HG02870 (cell line): ENCODE measurements at regions not wholly inside any gene's neighbourhood (a gene's known extent, or its start where the extent isn't known, plus 50 kb on each side); places are given as distances from the start of the nearest gene placed in this dataset.

Experiments used
- ATAC-seq: cut with Tn5 transposase; IDR thresholded peaks from one replicate; pipeline ENCODE4 v1.9.1; 2021; ENCODE audit warnings: mild to moderate bottlenecking, moderate library complexity; ENCODE audit not compliant: unreplicated experiment

DNA sequence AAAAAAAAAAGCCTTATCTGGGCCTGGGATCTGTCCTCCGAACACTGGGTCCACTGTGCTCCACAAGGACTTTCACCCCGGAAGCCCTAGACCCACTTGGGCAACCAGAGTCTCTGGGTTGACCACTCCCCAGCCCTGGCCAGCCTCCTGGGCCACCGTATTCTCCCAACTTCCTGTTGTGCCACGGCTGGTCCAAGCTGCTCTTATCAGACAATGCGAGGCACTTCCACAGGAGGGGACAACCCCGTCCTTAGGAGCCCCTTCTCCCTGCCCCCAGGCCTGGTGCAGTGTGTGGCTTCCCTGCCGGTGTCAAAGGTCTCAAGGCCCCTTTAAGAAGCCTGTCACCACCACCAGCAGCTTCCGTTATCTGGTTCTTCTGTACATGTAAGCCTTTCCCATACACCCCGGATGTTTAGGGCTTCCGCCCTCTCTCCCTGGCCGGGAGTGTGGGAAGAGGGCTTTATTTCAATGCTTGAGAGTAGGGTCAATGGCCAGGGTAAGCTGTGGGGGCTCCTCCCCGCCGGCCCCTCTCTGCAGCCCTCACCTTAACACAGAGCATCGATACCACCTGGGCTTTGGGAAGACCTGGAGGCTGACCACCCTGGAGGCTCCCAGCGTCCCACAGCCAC, 313.0 kb downstream of the SEC14L1 start:
- ATAC-seq, result no peak

DNA sequence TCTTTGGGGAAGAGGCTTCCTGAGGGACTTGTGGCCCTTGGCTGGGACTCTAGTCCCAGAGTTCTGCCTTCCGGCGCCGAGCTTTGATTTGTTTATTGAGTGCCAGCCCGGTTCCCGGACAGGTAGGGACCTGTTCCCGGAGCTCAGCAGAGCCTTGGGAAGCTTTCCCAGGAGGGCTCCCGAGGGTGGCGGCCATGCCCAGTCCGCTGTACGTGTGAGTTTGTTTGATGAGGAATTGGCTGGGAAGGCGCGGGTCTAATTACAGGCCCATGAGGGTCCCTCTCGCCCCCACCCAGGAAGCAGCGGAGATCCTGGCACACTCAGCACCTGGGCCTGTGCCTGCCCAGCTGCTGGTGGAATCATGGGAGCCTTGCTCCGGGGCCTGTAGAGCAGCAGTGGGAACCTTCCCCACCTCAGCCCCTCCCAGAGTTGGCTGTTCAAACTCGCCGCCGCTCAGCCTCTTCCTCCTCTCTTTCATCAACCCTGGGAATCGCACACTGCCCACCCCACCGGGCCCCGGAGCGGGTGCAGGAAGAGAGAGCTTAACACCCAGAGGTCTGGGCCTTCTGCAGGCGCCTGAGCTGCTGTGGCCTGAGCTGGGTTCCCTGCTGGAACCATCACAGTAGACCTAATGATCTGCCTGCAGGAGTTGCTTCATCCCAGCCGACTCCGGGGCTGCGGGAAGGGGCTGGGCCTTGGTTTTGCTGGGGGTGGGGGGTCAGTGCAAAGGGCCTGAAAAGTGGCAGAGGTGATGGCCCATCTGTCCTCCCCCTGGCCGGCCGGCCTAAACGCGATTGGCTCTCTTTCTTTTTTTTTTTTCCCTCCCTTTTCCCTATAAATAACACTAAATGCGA, 313.7 kb downstream of the SEC14L1 start:
- ATAC-seq, result no peak

DNA sequence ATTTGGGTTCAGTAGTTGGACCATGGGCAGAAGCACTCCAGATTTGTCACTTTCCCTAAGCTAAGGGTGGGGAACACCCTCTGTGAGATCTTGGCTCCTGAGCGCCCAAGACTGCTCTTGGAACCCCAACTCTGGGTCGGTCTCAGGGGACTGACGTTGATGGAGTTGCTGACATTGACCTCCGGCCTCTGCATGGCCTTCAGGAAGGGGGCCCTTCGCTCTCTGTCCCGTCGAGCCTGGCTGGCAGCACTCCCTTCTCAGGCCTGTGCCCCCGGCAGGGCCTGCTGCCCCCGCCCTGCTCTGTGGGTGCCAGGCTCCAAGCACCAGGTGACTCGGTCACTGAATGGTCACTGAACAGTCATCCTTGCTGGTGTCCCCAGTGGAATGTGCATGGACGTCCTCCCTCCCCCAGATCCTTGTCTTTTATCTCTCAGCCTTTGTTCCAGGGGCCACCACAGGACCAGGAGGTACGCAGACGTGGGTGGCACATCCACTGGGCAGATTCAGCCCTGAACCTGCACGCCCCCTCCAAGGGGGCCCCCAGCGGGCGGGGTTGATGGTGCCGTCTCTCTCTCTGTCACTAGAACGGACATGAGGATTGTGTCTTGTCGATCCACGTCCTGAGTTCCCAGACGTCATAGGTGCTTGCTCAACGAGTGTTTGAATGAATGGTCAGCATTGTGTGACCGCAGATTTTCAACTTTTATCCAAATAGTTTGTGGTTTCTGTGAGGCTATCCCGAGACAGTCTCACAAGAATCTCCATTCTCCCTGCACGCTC, 314.5 kb downstream of the SEC14L1 start:
- no peak for ATAC-seq

DNA sequence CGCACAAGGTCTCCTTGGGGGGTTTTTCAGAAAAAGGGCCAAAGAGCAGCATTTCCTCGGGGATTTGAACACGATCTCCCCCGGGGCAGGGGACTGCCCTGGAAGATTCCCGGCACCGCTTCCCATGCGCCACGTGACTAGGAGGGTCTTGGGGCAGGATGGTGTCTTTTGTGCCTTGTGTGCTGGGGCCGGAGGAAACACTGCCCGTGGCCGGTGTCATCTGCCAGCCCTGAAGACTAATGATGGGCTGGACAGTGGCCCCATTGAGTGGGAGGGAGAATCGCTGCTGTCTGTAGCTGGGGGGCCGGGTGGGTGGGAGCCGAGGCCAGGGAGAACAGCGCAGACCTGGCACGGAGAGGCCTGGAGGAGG, 315.1 kb downstream of the SEC14L1 start:
- no peak for ATAC-seq

DNA sequence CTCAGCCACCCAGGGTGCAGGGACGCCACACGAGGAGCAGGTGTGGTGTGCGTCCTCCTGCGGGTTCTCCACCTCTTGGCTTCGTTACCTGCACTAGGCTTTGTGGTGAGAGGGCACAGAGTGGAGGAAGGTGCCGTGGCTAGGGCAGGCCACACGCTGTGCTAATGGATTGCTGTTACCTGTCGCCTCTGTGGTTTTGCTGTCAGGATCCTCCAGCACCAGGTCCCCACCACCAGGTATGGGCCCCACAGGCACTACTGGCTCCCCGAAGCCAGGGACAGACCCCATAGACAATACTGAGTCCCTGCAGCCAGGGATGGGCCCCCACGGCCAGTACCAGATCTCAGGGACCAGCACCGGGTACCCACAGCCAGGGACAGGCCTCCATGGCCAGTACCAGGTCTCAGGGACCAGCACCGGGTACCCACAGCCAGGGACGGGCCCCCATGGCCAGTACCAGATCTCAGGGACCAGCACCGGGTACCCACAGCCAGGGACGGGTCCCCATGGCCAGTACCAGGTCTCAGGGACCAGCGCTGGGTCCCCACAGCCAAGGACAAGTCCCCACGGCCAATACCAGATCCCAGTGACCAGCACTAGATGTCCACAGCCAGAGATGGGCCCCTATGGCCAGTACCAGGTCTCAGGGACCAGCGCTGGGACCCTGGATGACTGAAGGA, 315.6 kb downstream of the SEC14L1 start:
- no peak for ATAC-seq

DNA sequence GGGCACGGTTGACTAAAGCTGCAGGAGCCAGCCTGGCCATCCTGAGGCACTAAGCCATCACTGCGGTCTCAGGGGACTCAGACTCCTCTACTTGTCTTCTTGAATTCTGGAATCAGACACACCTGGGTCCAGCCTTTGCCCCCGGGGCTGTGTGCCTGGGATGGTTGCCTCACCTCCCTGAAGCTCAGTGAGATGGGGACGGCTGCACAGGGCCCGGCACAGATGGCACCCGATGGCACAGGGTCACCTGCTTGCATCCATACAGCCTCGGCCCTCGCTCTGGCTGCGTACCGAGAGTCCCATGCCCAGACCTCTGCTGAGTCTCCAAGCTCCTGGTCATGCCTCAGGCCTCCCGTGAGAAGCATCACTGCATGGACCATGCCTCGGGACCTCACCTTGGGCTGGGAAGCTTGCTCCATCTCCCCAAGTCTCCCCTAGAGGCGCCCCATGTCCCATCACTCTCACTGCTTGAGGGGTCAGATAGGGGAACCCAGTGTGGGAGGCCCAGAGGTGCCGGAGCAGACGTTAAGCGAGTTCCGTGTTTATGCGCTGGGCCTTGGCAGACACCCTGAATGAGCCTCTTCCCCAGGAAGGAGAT, 316.3 kb downstream of the SEC14L1 start:
- ATAC-seq, result no peak

DNA sequence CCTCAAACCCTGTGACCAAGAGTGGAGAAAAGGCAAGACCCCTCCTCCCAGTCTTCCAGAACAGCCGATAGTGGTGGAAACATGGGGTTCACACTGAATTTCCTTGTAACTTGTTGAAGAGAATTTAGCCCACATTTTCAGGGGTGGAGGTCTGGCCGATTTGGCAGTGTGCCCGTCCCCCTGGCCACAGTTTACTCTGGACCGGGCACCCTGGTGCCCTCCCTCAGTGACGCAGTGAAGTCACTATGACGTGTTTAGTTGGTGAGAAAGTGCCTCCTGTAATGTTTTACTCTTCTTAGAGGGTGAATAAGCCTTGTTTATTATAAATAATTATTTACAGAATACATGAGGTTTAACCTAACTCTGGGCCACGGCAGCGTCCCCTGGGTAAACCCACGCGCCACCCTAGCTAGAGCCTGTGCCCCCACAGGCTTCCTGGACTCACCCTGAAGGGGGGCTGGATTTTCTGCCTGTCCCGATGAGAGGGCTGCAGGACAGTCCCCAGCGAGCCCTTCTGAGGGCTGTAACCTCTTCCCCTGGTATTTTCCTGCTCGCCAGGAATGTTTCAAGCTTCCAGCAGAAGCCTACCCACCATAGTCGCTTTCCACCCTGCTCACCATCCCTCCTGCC, 316.9 kb downstream of the SEC14L1 start:
- no peak for ATAC-seq

DNA sequence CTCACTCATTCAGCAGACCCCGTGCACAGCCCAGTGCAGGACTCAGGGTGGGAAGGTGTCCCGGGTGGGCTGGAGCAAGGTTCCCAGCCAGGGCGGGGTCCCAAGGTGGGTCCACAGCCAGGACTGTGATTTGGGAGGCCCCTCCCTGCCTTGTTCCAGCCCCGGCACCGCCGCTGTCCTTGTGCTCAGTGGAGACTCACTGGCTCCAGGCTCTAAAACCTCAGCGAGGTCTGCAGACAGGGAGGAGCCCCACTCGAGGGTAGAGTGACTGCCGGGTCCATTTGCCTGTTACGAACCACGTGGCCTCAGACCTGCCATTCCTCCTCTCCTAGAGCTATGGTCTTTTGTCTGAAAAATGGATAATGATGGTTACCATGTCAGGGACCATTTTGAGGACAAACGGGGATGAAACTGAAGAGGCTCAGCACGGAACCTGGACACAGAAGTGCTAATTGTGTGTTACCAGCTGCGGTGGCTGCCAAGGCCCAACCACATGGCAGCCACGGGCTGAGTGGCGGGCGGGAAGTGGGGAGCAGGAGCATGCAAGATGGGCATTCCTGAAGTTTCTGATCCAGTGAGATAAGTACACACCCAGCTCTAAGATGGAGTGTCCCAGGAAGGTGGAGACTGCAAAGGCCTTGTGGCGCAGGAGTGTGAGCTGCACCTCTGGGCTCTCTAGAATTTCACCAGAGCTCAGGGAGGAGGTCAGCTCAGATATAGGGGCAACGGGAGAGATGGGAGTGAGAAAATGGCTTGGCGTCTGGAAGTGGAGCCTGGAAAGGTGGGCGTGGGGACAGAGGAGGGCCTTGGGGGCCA, 317.6 kb downstream of the SEC14L1 start:
- no peak for ATAC-seq

DNA sequence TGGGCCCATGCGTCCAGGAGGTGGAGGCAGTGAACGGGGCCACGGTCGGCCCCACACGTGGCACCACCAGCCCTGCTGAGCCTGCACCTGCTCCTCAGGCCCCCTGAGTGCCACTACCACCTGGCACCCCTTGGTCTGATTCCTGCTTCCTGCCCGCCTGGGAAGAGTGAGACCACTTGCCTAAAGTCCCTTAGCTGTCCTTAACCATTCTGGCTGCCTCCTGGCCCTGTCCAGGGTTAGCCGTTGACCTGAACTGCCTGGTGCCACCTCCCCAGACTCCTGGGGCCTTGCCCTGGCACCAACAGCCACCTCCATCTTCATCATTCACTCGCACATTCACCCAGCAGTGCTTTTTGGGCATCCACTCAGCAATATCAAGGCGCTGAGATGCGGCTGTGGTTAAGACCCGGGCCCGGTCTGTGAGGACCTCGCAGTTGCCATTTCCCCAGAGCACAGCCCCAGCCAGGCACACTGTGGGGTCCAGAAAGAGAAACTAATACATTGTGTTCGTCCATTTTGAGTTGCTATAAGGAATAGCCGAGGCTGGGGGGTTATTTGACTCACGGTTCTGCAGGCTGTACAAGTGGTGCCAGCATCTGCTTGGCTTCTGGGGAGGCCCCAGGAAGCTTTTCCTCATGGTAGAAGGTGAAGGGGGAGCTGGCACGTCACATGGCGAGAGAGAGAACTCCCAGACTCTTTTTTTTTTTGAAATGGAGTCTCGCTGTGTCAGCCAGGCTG, 318.4 kb downstream of the SEC14L1 start:
- ATAC-seq, result no peak

DNA sequence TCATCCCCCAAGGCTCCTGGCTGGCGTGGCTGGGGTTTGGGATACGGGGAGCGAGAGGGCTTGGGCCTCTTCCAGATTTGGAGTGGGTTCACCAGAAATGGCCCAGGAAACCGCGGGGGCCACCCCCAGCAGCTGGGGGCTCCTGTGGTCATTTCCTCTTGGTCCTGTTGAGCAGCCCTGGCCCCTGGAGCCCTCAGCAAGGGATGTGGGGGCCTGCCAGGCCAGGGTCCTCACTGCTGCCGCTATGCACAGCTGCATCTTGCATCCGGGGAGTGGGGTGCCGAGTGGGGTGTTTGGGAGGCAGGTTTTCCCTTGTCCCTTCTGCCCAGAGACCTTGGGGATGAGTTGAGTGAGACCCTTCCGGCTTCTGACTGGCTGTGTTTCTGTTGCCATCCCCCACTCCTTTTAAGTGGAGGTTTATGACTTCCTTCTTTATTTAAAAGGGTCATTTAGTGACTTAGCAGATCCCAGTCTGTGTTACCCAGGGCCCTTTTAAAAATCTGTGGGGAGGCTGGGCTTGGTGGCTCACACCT, 319.8 kb downstream of the SEC14L1 start:
- no peak for ATAC-seq

DNA sequence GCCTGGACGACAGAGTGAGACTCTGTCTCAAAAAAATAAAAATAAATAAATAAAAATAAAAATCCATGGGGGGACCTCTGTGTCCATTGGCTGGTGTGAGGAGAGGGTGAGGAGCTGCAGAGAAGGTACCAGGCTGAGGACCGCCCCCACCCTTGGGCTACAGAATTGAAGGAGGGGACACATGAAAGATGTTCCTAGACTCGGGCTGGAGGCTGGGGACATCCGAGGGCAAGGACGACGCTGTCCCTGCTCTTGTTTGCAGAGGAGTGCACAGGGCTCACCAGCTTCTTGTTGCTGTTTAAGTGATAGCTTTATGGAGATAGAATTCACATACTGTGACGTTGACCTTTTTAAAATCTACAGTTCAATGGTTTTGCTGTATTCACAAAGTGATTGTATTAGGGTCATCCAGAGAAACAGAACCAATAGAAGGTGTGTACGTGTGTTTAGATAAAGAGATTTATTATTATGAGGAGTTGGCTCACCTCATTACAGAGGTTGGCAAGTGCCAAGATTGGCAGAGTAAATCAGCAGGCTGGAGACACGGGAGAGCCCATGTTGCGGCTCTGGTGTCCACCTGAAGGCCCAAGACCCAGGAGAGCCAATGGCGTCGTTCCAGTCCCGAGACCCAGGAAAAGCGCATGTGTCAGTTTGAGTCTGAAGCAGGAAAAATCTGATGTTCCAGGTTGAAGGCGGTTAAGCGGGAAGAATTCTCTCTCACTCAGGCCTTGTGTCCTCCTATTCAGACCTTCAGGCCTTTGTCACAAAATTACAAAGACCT, 320.7 kb downstream of the SEC14L1 start:
- ATAC-seq, result no peak

DNA sequence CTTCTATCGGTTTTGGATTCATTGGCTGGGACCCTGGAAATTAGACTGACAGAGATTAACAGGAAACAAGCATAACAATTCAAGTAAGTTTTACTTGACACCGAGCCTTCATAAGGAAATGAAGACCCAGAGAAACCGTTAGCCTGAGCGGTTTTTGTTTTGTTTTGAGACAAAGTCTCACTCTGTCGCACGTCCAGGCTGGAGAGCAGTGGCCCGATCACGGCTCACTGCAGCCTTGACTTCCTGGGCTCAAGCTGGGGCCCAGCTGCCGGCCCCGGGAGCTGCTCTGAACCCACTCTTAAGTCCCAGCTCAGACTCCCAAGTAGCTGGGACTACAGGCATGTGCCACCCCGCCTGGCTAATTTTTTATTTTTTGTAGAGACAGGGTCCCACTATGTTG, 321.3 kb downstream of the SEC14L1 start:
- ATAC-seq, result no peak

DNA sequence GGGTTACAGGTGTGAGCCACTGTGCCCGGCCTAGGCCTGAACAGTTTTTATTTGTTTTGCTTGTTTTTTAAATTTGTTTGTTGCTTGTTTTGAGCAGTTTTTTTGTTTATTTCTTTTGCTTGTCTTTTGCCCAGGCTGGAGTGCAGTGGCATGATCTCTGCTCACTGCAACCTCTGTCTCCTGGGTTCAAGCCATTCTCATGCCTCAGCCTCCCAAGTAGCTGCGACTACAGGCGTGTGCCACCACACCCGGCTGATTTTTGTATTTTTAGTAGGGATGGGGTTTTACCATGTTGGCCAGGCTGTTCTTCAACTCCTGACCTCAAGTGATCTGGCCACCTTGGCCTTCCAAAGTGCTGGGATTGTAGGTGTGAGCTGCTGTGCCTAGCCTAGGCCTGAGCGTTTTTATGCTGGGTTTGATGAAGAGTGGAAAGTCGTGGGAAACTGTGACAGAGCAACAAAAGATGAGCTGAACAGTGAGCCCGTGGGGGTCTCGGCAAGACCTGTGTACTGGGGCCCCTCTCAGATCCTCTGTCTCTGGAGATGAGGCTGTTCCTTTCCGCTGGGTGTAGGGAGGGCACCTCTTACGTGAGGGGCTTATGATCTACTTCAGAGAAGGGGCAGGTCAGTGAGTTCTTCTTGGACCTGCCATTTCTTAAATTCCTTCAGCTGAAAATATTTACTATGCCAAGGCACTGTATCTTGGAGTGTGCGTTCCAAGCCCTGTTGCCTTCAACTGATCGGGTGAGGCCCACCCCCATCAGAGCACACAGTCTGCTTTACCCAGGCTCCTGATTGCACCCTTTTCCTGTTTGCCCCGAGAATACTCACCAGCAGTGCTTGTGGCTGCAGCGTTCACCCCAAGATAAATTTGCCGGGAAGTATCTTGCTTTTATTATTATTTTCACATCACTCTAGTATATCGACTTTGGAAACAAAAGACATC, 322.1 kb downstream of the SEC14L1 start:
- no peak for ATAC-seq

DNA sequence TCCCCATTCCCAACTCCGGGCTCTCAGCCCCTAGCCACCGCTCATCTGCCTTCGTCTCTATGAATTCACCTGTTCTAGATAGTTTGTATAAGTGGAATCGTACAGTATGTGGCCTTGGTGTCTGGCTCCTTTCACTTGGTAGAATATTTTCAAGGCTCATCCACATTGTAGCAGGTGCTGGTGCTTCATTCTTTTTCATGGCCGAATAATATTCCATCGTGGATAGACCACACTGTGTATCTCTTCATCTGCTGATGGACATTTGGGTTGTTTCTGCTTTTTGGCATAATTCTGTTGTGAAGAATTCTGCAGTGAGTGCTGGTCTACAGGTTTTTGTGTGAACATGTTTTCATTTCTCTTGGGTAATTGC, 324.2 kb downstream of the SEC14L1 start:
- no peak for ATAC-seq

DNA sequence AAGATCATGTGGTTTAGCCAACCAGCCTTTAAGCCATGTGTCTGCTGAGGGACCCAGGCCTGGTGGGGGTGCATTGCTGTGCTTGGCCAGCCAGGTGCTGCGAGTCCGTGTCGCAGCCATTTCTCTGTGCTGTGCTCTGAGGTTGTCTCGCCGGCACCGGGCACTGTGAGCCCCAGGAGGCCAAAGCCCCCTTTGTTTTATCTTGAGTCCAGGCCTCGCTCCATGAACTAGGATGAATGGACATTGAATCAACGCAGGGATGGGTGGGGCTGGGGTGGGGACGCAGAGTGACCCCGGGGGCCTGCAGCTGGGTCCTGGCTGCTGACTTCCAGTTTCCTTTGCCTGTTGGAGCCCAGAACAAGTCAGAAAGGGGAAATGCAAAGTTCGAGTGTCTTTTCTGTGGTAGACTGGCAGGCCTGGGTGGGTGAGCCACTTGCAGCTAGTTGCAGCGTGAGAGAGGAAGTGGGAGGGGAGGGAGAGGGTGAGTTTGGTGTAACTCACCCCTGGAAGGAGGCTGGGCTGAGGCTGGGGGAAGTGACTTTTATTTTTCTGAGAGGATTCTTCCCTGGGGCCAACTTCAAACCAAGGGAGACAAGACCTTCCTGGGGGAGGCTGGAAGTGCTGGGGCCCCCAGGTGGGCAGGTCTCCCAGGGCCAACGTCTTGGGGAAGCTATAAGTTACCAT, 324.7 kb downstream of the SEC14L1 start:
- ATAC-seq, result peak; percentile 52

DNA sequence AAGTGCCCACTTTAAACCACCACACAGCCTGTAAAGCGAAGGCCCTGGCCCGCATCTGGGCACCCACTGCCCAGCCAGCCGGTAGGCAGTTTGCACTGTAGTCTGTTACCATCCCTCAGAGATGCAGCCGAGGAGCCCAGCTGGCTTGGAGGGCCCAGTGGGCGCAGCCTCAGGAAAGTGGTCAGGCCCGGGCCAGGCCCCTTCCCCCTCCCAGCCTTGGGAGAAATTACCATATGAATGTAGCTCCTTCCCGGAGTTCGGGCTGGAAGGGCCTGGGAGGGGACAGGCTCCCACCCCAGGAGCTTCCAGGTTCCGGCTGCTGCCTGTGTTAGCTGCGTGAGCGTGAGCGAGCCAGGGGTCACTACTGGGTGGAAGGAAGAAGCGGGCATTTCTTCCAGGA, 325.4 kb downstream of the SEC14L1 start:
- ATAC-seq, result no peak
